ENCODE measurements at regions not wholly inside any gene's neighbourhood (a gene's known extent, or its start where the extent isn't known, plus 50 kb on each side); places are given as distances from the start of the nearest gene placed in this dataset.

DNA sequence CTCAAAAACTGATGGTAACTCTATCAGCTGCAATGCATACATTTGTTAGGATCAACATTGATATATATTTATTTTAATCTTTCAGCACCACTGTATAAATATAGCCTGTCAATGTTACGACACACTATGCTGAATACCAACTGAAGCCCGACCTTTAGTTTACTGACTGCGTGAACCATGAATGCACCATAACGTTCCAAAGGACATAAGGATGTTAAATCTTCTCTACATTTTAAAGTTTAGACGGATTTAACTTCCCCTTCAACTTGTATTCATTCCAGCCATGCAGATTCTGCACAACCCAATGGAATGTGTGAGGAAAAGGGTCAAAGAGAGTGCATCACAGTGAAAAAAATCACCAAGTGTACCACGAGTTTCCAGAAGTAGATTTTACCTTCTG is 489.5 kb downstream of the IRS1 start:
- H3K4me1 ChIP-seq, result peaks cover 36% of the 10 kb centered on the region
- H3K4me3 ChIP-seq, result no peak overlapping the region

GRCh38 chr2:226308986-226309385 is 490.6 kb downstream of the IRS1 start:
- no peaks in the 10 kb centered on the region for H4K20me1 ChIP-seq
- H3K27me3 ChIP-seq, result no peaks in the 10 kb centered on the region
- peaks cover 36% of the 10 kb centered on the region for H3K4me1 ChIP-seq
- no peak overlapping the region for H3K4me3 ChIP-seq
- no peak for TF ChIP-seq Cebpa-rat (IDR thresholded peaks at IDR 0.05)
- H3K4me2 ChIP-seq, result peak overlapping the region; percentile 67
- no peaks in the 10 kb centered on the region for H3K9me3 ChIP-seq
- H3K36me3 ChIP-seq, result no peaks in the 10 kb centered on the region
- peak overlapping the region; percentile 74 for H3K27ac ChIP-seq
- no peak overlapping the region for H3K9ac ChIP-seq

More for the DNA sequence above, 489.5 kb downstream of the IRS1 start:
- no peaks in the 10 kb centered on the region for H3K36me3 ChIP-seq
- no peak overlapping the region for H3K27ac ChIP-seq
- no peak for TF ChIP-seq Cebpa-rat (IDR thresholded peaks at IDR 0.05)
- H3K27me3 ChIP-seq, result no peaks in the 10 kb centered on the region
- H3K9me3 ChIP-seq, result no peaks in the 10 kb centered on the region
- H3K4me2 ChIP-seq, result peak overlapping the region; percentile 67; the same call in 1 of the 2 replicates
- no peaks in the 10 kb centered on the region for H4K20me1 ChIP-seq
- H3K9ac ChIP-seq, result no peak overlapping the region

- no peak for TF ChIP-seq Cebpa-rat (IDR thresholded peaks at IDR 0.05)
- H3K9me3 ChIP-seq, result no peaks in the 10 kb centered on the region
- H3K4me3 ChIP-seq, result no peak overlapping the region
- H3K4me2 ChIP-seq, result peak overlapping the region; percentile 67
- H3K27ac ChIP-seq, result peak overlapping the region; percentile 74
- H3K4me1 ChIP-seq, result peaks cover 36% of the 10 kb centered on the region
- H3K9ac ChIP-seq, result no peak overlapping the region
- H3K36me3 ChIP-seq, result no peaks in the 10 kb centered on the region
- H4K20me1 ChIP-seq, result no peaks in the 10 kb centered on the region
- H3K27me3 ChIP-seq, result no peaks in the 10 kb centered on the region
These were observed 491.3 kb downstream of the IRS1 start for GRCh38 chr2:226308323-226308680.

- peak overlapping the region; percentile 74; the same call in 1 of the 2 replicates for H3K27ac ChIP-seq
- no peak overlapping the region for H3K4me3 ChIP-seq
- no peak for TF ChIP-seq Cebpa-rat (IDR thresholded peaks at IDR 0.05)
- no peaks in the 10 kb centered on the region for H3K9me3 ChIP-seq
- H3K4me1 ChIP-seq, result peaks cover 36% of the 10 kb centered on the region
- peak overlapping the region; percentile 67; the same call in 1 of the 2 replicates for H3K4me2 ChIP-seq
- no peaks in the 10 kb centered on the region for H3K36me3 ChIP-seq
- H3K27me3 ChIP-seq, result no peaks in the 10 kb centered on the region
- H3K9ac ChIP-seq, result no peak overlapping the region
- H4K20me1 ChIP-seq, result no peaks in the 10 kb centered on the region
These were observed 491.9 kb downstream of the IRS1 start for GRCh38 chr2:226307487-226308322.

DNA sequence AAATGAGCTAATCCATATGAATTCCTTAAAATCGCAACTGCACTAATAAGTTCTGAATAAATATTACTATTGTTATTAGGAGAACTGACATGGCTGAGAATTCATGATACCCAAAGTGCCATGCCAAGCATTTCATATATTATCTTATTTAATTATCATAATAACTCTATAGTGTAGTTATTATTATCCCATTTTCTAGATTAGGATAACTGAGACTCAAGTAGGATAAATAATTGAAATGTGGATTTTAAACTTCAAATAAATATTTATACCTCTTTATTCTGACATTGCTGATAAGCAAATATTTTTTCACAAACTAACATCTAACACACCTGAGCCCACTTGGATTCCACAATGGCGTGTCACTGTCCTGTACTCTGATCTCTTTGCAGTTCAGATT is 492.7 kb downstream of the IRS1 start:
- H3K36me3 ChIP-seq, result no peaks in the 10 kb centered on the region
- no peaks in the 10 kb centered on the region for H3K9me3 ChIP-seq
- H3K4me1 ChIP-seq, result peaks cover 36% of the 10 kb centered on the region
- no peak overlapping the region for H3K4me3 ChIP-seq
- no peaks in the 10 kb centered on the region for H4K20me1 ChIP-seq
- H3K4me2 ChIP-seq, result 0 out of 2 replicates have a peak overlapping the region, but pooled peaks have one; percentile 21
- no peak for TF ChIP-seq Cebpa-rat (IDR thresholded peaks at IDR 0.05)
- H3K27me3 ChIP-seq, result no peaks in the 10 kb centered on the region
- H3K27ac ChIP-seq, result no peak overlapping the region
- H3K9ac ChIP-seq, result no peak overlapping the region

GRCh38 chr2:226304308-226304707 is 495.3 kb downstream of the IRS1 start:
- Histone ChIP-seq H3K9me3 (no peaks in the 10 kb centered on the region), H3K9ac (no peak overlapping the region), H3K36me3 (no peaks in the 10 kb centered on the region), H3K4me1 (peaks cover 30% of the 10 kb centered on the region), H3K4me3 (no peak overlapping the region), H4K20me1 (no peaks in the 10 kb centered on the region), H3K27ac (no peak overlapping the region), H3K27me3 (no peaks in the 10 kb centered on the region), H3K4me2 (no peak overlapping the region)
- no peak for TF ChIP-seq Cebpa-rat (IDR thresholded peaks at IDR 0.05)

GRCh38 chr2:226303707-226304106 is 495.9 kb downstream of the IRS1 start:
- no peak for TF ChIP-seq Cebpa-rat (IDR thresholded peaks at IDR 0.05)
- no peak overlapping the region for H3K27ac ChIP-seq
- no peaks in the 10 kb centered on the region for H3K27me3 ChIP-seq

GRCh38 chr2:226300196-226300886 is 499.3 kb downstream of the IRS1 start:
- Histone ChIP-seq H3K27me3 (no peaks in the 10 kb centered on the region), H3K36me3 (no peaks in the 10 kb centered on the region), H3K4me1 (peaks cover 7% of the 10 kb centered on the region), H4K20me1 (no peaks in the 10 kb centered on the region), H3K9me3 (no peaks in the 10 kb centered on the region), H3K4me3 (no peak overlapping the region), H3K9ac (no peak overlapping the region), H3K27ac (no peak overlapping the region), H3K4me2 (no peak overlapping the region)
- TF ChIP-seq Cebpa-rat (IDR thresholded peaks at IDR 0.05), result no peak

More at GRCh38 chr2:226303707-226304106, 495.9 kb downstream of the IRS1 start:
- Histone ChIP-seq H3K4me2 (no peak overlapping the region), H3K36me3 (no peaks in the 10 kb centered on the region), H3K9ac (no peak overlapping the region), H3K4me1 (peaks cover 24% of the 10 kb centered on the region), H4K20me1 (no peaks in the 10 kb centered on the region), H3K9me3 (no peaks in the 10 kb centered on the region), H3K4me3 (no peak overlapping the region)

DNA sequence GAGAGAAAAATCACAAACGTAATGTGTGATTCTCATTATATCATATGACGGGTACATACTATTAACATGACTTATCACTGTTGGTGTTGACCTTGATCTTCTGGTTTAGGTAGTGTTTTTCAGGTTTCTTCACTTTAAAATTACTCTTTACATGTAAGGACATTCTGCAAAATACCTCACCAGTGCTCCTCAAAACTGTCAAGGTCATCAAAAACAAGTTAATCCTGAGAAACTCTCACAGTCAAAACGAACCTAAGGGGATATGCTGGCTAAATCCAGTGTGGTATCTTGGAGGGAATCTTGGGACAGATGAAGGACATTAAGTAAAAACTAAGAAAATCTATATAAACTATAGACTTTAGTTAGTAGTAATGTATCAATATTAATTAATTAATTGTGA is 499.8 kb downstream of the IRS1 start:
- Histone ChIP-seq H3K9me3 (no peaks in the 10 kb centered on the region), H3K9ac (no peak overlapping the region), H3K27ac (no peak overlapping the region), H4K20me1 (no peaks in the 10 kb centered on the region), H3K4me3 (no peak overlapping the region), H3K27me3 (no peaks in the 10 kb centered on the region), H3K4me2 (no peak overlapping the region), H3K36me3 (no peaks in the 10 kb centered on the region), H3K4me1 (peaks cover 7% of the 10 kb centered on the region)
- TF ChIP-seq Cebpa-rat (IDR thresholded peaks at IDR 0.05), result no peak

- Histone ChIP-seq H3K27me3 (no peaks in the 10 kb centered on the region), H3K27ac (no peak overlapping the region), H3K9ac (no peak overlapping the region), H4K20me1 (no peaks in the 10 kb centered on the region), H3K4me1 (peaks cover 7% of the 10 kb centered on the region), H3K9me3 (peaks cover 27% of the 10 kb centered on the region), H3K4me2 (no peak overlapping the region), H3K4me3 (no peak overlapping the region), H3K36me3 (no peaks in the 10 kb centered on the region)
- TF ChIP-seq Cebpa-rat (IDR thresholded peaks at IDR 0.05), result no peak
These were observed 503.9 kb downstream of the IRS1 start for GRCh38 chr2:226295681-226296080.
